Colonic mucosa (tissue), 4 donors: ENCODE measurements at regions not wholly inside any gene's neighbourhood (a gene's known extent, or its start where the extent isn't known, plus 50 kb on each side); places are given as distances from the start of the nearest gene placed in this dataset.

Experiments used
- DNase-seq: peaks from one replicate; pipeline ENCODE4 v3.0.0-alpha.2; 2020
- H3K27ac ChIP-seq: fragments of 200-600 bp; one replicate; pipeline ENCODE4 v1.8.0; 2021
- H3K27me3 ChIP-seq: fragments of 200-600 bp; one replicate; pipeline ENCODE4 v1.8.0; 2021
- H3K36me3 ChIP-seq: fragments of 200-600 bp; one replicate; pipeline ENCODE4 v1.8.0; 2021
- H3K4me1 ChIP-seq: fragments of 200-600 bp; one replicate; pipeline ENCODE4 v1.8.0; 2021; ENCODE audit warnings: mild to moderate bottlenecking
- H3K4me3 ChIP-seq: fragments of 200-600 bp; one replicate; pipeline ENCODE4 v1.8.0; 2021
- H3K9ac ChIP-seq, 2 donors: one replicate each; pipeline ENCODE4 v1.7.0; 2013; ENCODE audit warnings: control low read depth in 2 of 2, low read depth in 2 of 2, low read length in 2 of 2
- H3K9me3 ChIP-seq: fragments of 200-600 bp; one replicate; pipeline ENCODE4 v1.8.0; 2021
- CTCF ChIP-seq: fragments of 200-600 bp; IDR thresholded peaks from one replicate; pipeline ENCODE4 v1.8.0; 2022; ENCODE audit warnings: antibody characterized with exemption, mild to moderate bottlenecking
- intact Hi-C: fragments of 100-400 bp; cut with DNase I; formaldehyde crosslinking; loops from one replicate; pipeline ENCODE4 v1.14.1; 2022
- donor health status: healthy.
- donor health status: DM: no; HTN: no; CAD: no.
- donor health status: DM: no; HTN: no; CAD: no.

- H3K36me3 ChIP-seq, result no peaks in the 10 kb centered on the region
- DNase-seq, result no peak
- no peaks in the 10 kb centered on the region for H3K4me1 ChIP-seq
- H3K27ac ChIP-seq, result no peak overlapping the region
- H3K4me3 ChIP-seq, result no peak overlapping the region
- no peaks in the 10 kb centered on the region for H3K9me3 ChIP-seq
- H3K27me3 ChIP-seq, result no peaks in the 10 kb centered on the region
- H3K9ac ChIP-seq, result no peak overlapping the region
- intact Hi-C loops, result no loop called here
- TF ChIP-seq CTCF, result no peak
Measured at GRCh38 chr5:166330036-166330435, 1961.4 kb upstream of the WWC1 start.

GRCh38 chr5:166331521-166331920 is 1959.9 kb upstream of the WWC1 start:
- TF ChIP-seq CTCF, result no peak
- no peak overlapping the region for H3K4me3 ChIP-seq
- DNase-seq, result no peak
- H3K9me3 ChIP-seq, result no peaks in the 10 kb centered on the region
- no peak overlapping the region for H3K9ac ChIP-seq
- H3K27me3 ChIP-seq, result no peaks in the 10 kb centered on the region
- no peak overlapping the region for H3K27ac ChIP-seq
- no peaks in the 10 kb centered on the region for H3K4me1 ChIP-seq
- no peaks in the 10 kb centered on the region for H3K36me3 ChIP-seq
- intact Hi-C loops, result no loop called here

DNA sequence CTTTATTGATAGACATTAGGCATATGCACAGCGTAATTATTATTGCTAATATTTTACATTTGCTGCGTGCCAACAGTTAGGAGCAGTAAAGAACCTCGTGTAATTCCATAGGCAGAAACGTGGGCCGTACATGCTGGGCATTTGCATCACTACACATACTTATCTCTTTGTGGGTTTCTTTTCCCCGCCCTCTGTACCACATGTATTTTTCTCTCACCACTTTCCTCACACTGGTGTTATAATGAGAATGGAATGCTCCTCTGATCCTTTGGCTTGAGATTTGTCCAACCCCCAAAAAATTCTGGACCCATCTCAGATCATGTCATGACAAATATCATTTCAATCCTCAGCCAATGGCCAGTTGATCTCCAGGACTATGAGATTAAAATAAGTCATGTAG is 1952.6 kb upstream of the WWC1 start:
- no peaks in the 10 kb centered on the region for H3K36me3 ChIP-seq
- H3K9me3 ChIP-seq, result no peaks in the 10 kb centered on the region
- TF ChIP-seq CTCF, result no peak
- intact Hi-C loops, result no loop called here
- H3K9ac ChIP-seq, result no peak overlapping the region
- no peaks in the 10 kb centered on the region for H3K27me3 ChIP-seq
- no peaks in the 10 kb centered on the region for H3K4me1 ChIP-seq
- no peak overlapping the region for H3K27ac ChIP-seq
- no peak overlapping the region for H3K4me3 ChIP-seq
- no peak for DNase-seq

DNA sequence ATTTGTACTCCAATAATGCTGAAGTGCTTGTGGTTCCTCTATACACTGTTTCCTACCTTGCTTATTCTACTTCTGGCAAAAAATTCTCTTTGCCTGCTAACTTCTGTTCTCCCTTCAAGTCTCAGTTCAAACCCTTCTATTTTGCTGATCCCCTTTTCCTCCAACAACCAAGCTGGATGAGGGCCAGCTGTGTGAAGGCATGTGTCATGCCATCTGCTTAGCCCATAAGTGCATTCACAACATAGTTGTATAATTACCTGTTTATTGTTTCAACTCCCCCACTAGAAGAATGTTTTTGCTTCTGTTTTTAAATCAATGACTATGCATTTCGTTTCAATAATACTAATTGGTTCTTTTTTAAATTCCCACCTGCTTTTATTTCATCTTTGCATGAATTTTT is 1951.4 kb upstream of the WWC1 start:
- no peak for DNase-seq
- H3K27ac ChIP-seq, result no peak overlapping the region
- H3K9ac ChIP-seq, result no peak overlapping the region
- H3K27me3 ChIP-seq, result no peaks in the 10 kb centered on the region
- TF ChIP-seq CTCF, result no peak
- no peaks in the 10 kb centered on the region for H3K9me3 ChIP-seq
- no peak overlapping the region for H3K4me3 ChIP-seq
- no peaks in the 10 kb centered on the region for H3K36me3 ChIP-seq
- intact Hi-C loops, result no loop called here
- H3K4me1 ChIP-seq, result no peaks in the 10 kb centered on the region

- Histone ChIP-seq H3K4me3 (no peak overlapping the region), H3K4me1 (no peaks in the 10 kb centered on the region), H3K9ac (no peak overlapping the region), H3K27ac (no peak overlapping the region), H3K27me3 (no peaks in the 10 kb centered on the region), H3K9me3 (no peaks in the 10 kb centered on the region), H3K36me3 (no peaks in the 10 kb centered on the region)
- no peak for TF ChIP-seq CTCF
- intact Hi-C loops, result no loop called here
- no peak for DNase-seq
Measured at GRCh38 chr5:166341740-166342337, 1949.6 kb upstream of the WWC1 start.
